Mucosa of descending colon (tissue), 3 donors: ENCODE measurements at regions not wholly inside any gene's neighbourhood (a gene's known extent, or its start where the extent isn't known, plus 50 kb on each side); places are given as distances from the start of the nearest gene placed in this dataset.
"Not testable (repeated sequence)": the region's sequence is repeated elsewhere in the genome, so short reads cannot be mapped to it uniquely, and the experiment has no call there.

Source experiments
- ATAC-seq: fragments of 200-7000 bp; cut with Tn5 transposase; one replicate; pipeline ENCODE4 v1.9.1; 2020; ENCODE audit warnings: mild to moderate bottlenecking, moderate library complexity
- DNase-seq, 3 donors: peaks; one replicate each; pipeline ENCODE4 v3.0.0-alpha.2; 2020
- H3K36me3 ChIP-seq: fragments of 200-600 bp; one replicate; pipeline ENCODE4 v1.8.0; 2021; ENCODE audit warnings: low read depth, mild to moderate bottlenecking
- H3K4me1 ChIP-seq: fragments of 200-600 bp; one replicate; pipeline ENCODE4 v1.8.0; 2021; ENCODE audit warnings: low read depth, mild to moderate bottlenecking
- H3K4me3 ChIP-seq: fragments of 200-600 bp; one replicate; pipeline ENCODE4 v1.8.0; 2021; ENCODE audit warnings: mild to moderate bottlenecking
- H3K9me3 ChIP-seq: fragments of 200-600 bp; one replicate; pipeline ENCODE4 v1.8.0; 2021; ENCODE audit warnings: mild to moderate bottlenecking
- CTCF ChIP-seq: fragments of 200-600 bp; IDR thresholded peaks from one replicate; pipeline ENCODE4 v1.8.0; 2022; ENCODE audit warnings: antibody characterized with exemption, mild to moderate bottlenecking
- intact Hi-C, 2 donors: fragments of 100-400 bp; cut with DNase I in 1 of 2; cut with micrococcal nuclease in 1 of 2; formaldehyde crosslinking; loops; one replicate each; pipeline versions ENCODE4 v1.11.0 to v1.11.1; 2022; cut with DNase I, micrococcal nuclease
- donor health status: DM: no; HTN: no; CAD: no; lungs with moderate emphysema.
- donor health status: DM: no; HTN: no; CAD: no.
- donor health status: DM: no; HTN: yes; CAD: no.

GRCh38 chr7:70893971-70894715, 237.8 kb upstream of the GALNT17 start:
- no peak for TF ChIP-seq CTCF
- ATAC-seq (no peak), DNase-seq (no peak)
- H3K36me3 ChIP-seq = no peaks in the 10 kb centered on the region
- H3K4me1 ChIP-seq = no peaks in the 10 kb centered on the region
- H3K9me3 ChIP-seq = peaks cover 11% of the 10 kb centered on the region
- H3K4me3 ChIP-seq = no peak overlapping the region
- intact Hi-C loops = no loop called here

- DNase-seq = no peak
- TF ChIP-seq CTCF = no peak
- no peaks in the 10 kb centered on the region for H3K36me3 ChIP-seq
- no peaks in the 10 kb centered on the region for H3K4me1 ChIP-seq
- peaks cover 11% of the 10 kb centered on the region for H3K9me3 ChIP-seq
- intact Hi-C loops = no loop called here
- no peak for ATAC-seq
- H3K4me3 ChIP-seq = no peak overlapping the region
These were observed 237.1 kb upstream of the GALNT17 start for GRCh38 chr7:70894799-70895198.

- not testable (repeated sequence) for ATAC-seq
These were observed 236.4 kb upstream of the GALNT17 start for GRCh38 chr7:70895337-70896200.

GRCh38 chr7:70907259-70908247, 224.4 kb upstream of the GALNT17 start:
- TF ChIP-seq CTCF = no peak
- intact Hi-C loops = no loop called here
- no peaks in the 10 kb centered on the region for H3K36me3 ChIP-seq
- ATAC-seq (no peak), DNase-seq (no peak)
- no peaks in the 10 kb centered on the region for H3K4me1 ChIP-seq
- peaks cover 5% of the 10 kb centered on the region for H3K9me3 ChIP-seq
- no peak overlapping the region for H3K4me3 ChIP-seq

More at GRCh38 chr7:70895337-70896200, 236.4 kb upstream of the GALNT17 start:
- H3K4me1 ChIP-seq, H3K4me3 ChIP-seq, DNase-seq, H3K9me3 ChIP-seq, intact Hi-C loops, H3K36me3 ChIP-seq: not testable (repeated sequence)

DNA sequence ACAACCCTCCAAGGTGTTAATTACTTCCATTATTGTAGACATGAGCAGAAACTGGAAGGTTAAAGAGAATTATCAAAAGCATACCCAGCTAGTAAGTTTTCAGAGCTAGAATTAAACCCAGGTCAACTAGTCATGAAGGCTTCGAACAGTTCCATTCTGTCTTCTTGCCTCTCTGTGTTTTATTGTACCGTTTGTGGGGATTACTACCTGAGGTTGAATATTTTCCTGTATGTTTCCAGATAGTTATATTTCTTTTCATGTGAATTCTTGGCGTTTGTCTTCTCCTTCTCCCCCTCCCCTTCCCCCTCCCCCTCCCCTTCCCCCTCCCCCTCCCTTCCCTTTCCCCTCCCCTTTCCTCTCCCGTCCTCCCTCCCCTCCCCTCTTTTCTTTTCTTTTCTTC, 218.0 kb upstream of the GALNT17 start:
- H3K36me3 ChIP-seq = no peaks in the 10 kb centered on the region
- intact Hi-C loops = no loop called here
- DNase-seq = no peak
- H3K9me3 ChIP-seq = no peaks in the 10 kb centered on the region
- ATAC-seq = no peak
- no peak overlapping the region for H3K4me3 ChIP-seq
- TF ChIP-seq CTCF = no peak
- H3K4me1 ChIP-seq = no peaks in the 10 kb centered on the region
